Trophoblast cell (in vitro differentiated cells and primary cell): ENCODE measurements at regions not wholly inside any gene's neighbourhood (a gene's known extent, or its start where the extent isn't known, plus 50 kb on each side); places are given as distances from the start of the nearest gene placed in this dataset.

Experiments used
- DNase-seq, 2 donors: peaks; one replicate each; pipeline ENCODE4 v3.0.0-alpha.2; 2016
- H2AFZ ChIP-seq: 2 replicates; pipeline ENCODE4 v1.6.1; 2013; ENCODE audit warnings: low read length, moderate library complexity, mild to moderate bottlenecking; ENCODE audit not compliant: insufficient read depth, poor library complexity
- H2AK5ac ChIP-seq: 2 replicates; pipeline ENCODE4 v1.6.1; 2013; ENCODE audit warnings: mild to moderate bottlenecking, low read length
- H2BK120ac ChIP-seq: 2 replicates; pipeline ENCODE4 v1.6.1; 2013; ENCODE audit warnings: low read length, mild to moderate bottlenecking, moderate library complexity; ENCODE audit not compliant: insufficient read depth, poor library complexity
- H2BK12ac ChIP-seq: 2 replicates; pipeline ENCODE4 v1.6.1; 2013; ENCODE audit warnings: mild to moderate bottlenecking, low read length, moderate library complexity
- H2BK5ac ChIP-seq: 2 replicates; pipeline ENCODE4 v1.6.1; 2013; ENCODE audit warnings: low read length, low read depth, moderate library complexity, mild to moderate bottlenecking; ENCODE audit not compliant: poor library complexity
- H3K14ac ChIP-seq: 2 replicates; pipeline ENCODE4 v1.6.1; 2013; ENCODE audit warnings: mild to moderate bottlenecking, low read length
- H3K18ac ChIP-seq: 2 replicates; pipeline ENCODE4 v1.6.1; 2013; ENCODE audit warnings: mild to moderate bottlenecking, low read length
- H3K23ac ChIP-seq: 2 replicates; pipeline ENCODE4 v1.6.1; 2013; ENCODE audit warnings: low read length
- H3K27ac ChIP-seq: 2 replicates; pipeline ENCODE4 v1.5.1; 2013; ENCODE audit warnings: low read depth, mild to moderate bottlenecking, inconsistent platforms, low read length, moderate library complexity
- H3K27me3 ChIP-seq: 2 replicates; pipeline ENCODE4 v1.6.1; 2013; ENCODE audit warnings: inconsistent platforms, mild to moderate bottlenecking, low read length, moderate library complexity; ENCODE audit not compliant: insufficient read depth
- H3K36me3 ChIP-seq, 2 experiments: 1 replicate in 1 of 2; 2 replicates in 1 of 2; pipeline ENCODE4 v1.6.1; 2013; ENCODE audit warnings: low read length in 2 of 2, mild to moderate bottlenecking in 2 of 2, moderate library complexity in 1 of 2; ENCODE audit not compliant: insufficient read depth in 2 of 2, control insufficient read depth in 1 of 2
- H3K4ac ChIP-seq: 2 replicates; pipeline ENCODE4 v1.6.1; 2013; ENCODE audit warnings: low read depth, mild to moderate bottlenecking, low read length, moderate library complexity
- H3K4me1 ChIP-seq, 2 experiments: 1 replicate in 1 of 2; 2 replicates in 1 of 2; pipeline ENCODE4 v1.6.1; 2013; ENCODE audit warnings: low read length in 2 of 2, mild to moderate bottlenecking in 2 of 2, moderate library complexity in 1 of 2; ENCODE audit not compliant: insufficient read depth in 2 of 2, control insufficient read depth in 1 of 2
- H3K4me2 ChIP-seq: 2 replicates; pipeline ENCODE4 v1.6.1; 2013; ENCODE audit warnings: inconsistent platforms, mild to moderate bottlenecking, low read length, moderate library complexity
- H3K4me3 ChIP-seq: 2 replicates; pipeline ENCODE4 v1.5.1; 2013; ENCODE audit warnings: mild to moderate bottlenecking, low read depth, low read length, inconsistent platforms
- H3K79me1 ChIP-seq: one replicate; pipeline ENCODE4 v1.6.1; 2013; ENCODE audit warnings: low read length
- H3K79me2 ChIP-seq: 2 replicates; pipeline ENCODE4 v1.6.1; 2013; ENCODE audit warnings: low read length, mild to moderate bottlenecking; ENCODE audit not compliant: control insufficient read depth, insufficient read depth, poor library complexity
- H3K9ac ChIP-seq: 2 replicates; pipeline ENCODE4 v1.6.1; 2013; ENCODE audit warnings: mild to moderate bottlenecking, low read length
- H3K9me3 ChIP-seq: 2 replicates; pipeline ENCODE4 v1.6.1; 2013; ENCODE audit warnings: low read depth, mild to moderate bottlenecking, control low read depth, inconsistent platforms, low read length; ENCODE audit not compliant: insufficient read depth
- H4K12ac ChIP-seq: 2 replicates; pipeline ENCODE4 v1.6.1; 2013; ENCODE audit warnings: low read depth, mild to moderate bottlenecking, low read length, moderate library complexity
- H4K8ac ChIP-seq: 2 replicates; pipeline ENCODE4 v1.6.1; 2013; ENCODE audit warnings: low read depth, mild to moderate bottlenecking, low read length, moderate library complexity
- H4K91ac ChIP-seq: one replicate; pipeline ENCODE4 v1.6.1; 2013; ENCODE audit warnings: low read depth, mild to moderate bottlenecking, low read length, moderate library complexity
- WGBS: extraction: QIAGEN DNeasy Blood & Tissue Kit; methylation state at CpG from one replicate; pipeline ENCODE4 v1.1.7; 2013; ENCODE audit warnings: missing lambda C conversion rate; ENCODE audit not compliant: insufficient read length, insufficient coverage; ENCODE audit errors: extremely low coverage; 5-methylcytosine and 5-hydroxymethylcytosine counted together

GRCh38 chr1:39151267-39151666 is 53.2 kb upstream of the MACF1 start:
- Histone ChIP-seq H3K18ac (no peak overlapping the region), H3K9ac (no peak overlapping the region), H4K12ac (no peak overlapping the region), H3K79me1 (peaks cover 6% of the 10 kb centered on the region), H3K27ac (no peak overlapping the region), H4K91ac (no peak overlapping the region), H4K8ac (no peak overlapping the region), H2BK12ac (no peak overlapping the region), H2BK5ac (no peak overlapping the region), H3K14ac (no peak overlapping the region), H3K79me2 (peaks cover 6% of the 10 kb centered on the region), H3K23ac (no peak overlapping the region), H2AFZ (no peak overlapping the region), H2AK5ac (no peak overlapping the region), H3K4me1 (peaks cover 9 to 19% of the 10 kb centered on the region in 2 experiments), H3K4me3 (no peak overlapping the region), H3K4me2 (no peak overlapping the region), H3K9me3 (no peaks in the 10 kb centered on the region), H2BK120ac (no peak overlapping the region), H3K27me3 (no peaks in the 10 kb centered on the region), H3K4ac (no peak overlapping the region), H3K36me3 (no peaks in the 10 kb centered on the region)
- no peak for DNase-seq
- WGBS, result no CpG with 5 or more reads among the region's 3 CpGs

- DNase-seq, result no peak
- Histone ChIP-seq H2BK12ac (no peak overlapping the region), H3K79me2 (peaks cover 5% of the 10 kb centered on the region), H3K9me3 (no peaks in the 10 kb centered on the region), H2AFZ (no peak overlapping the region), H4K12ac (no peak overlapping the region), H4K91ac (no peak overlapping the region), H3K27me3 (no peaks in the 10 kb centered on the region), H3K9ac (no peak overlapping the region), H3K27ac (no peak overlapping the region), H3K23ac (no peak overlapping the region), H3K79me1 (peaks cover 6% of the 10 kb centered on the region), H3K4me1 (peaks cover 9 to 21% of the 10 kb centered on the region in 2 experiments), H3K36me3 (no peaks in the 10 kb centered on the region), H2AK5ac (no peak overlapping the region), H3K4me3 (no peak overlapping the region), H3K14ac (no peak overlapping the region), H3K18ac (no peak overlapping the region), H4K8ac (no peak overlapping the region), H3K4ac (no peak overlapping the region), H3K4me2 (no peak overlapping the region), H2BK5ac (no peak overlapping the region), H2BK120ac (no peak overlapping the region)
- no CpG with 5 or more reads among the region's 1 CpG for WGBS
Measured at GRCh38 chr1:39152923-39153322, 51.6 kb upstream of the MACF1 start.

- WGBS, result no CpG with 5 or more reads among the region's 2 CpGs
- no peak for DNase-seq
- H3K27ac ChIP-seq, result peak overlapping the region; percentile 85
- peaks cover 15 to 27% of the 10 kb centered on the region in 2 experiments for H3K4me1 ChIP-seq
- no peak overlapping the region for H2BK12ac ChIP-seq
- no peak overlapping the region for H3K4ac ChIP-seq
- H4K12ac ChIP-seq, result no peak overlapping the region
- no peak overlapping the region for H3K9ac ChIP-seq
- H3K14ac ChIP-seq, result no peak overlapping the region
- no peak overlapping the region for H2AFZ ChIP-seq
- H2BK5ac ChIP-seq, result peak overlapping the region; percentile 49
- no peak overlapping the region for H4K91ac ChIP-seq
- H3K9me3 ChIP-seq, result no peaks in the 10 kb centered on the region
- H3K36me3 ChIP-seq, result no peaks in the 10 kb centered on the region
- no peak overlapping the region for H3K18ac ChIP-seq
- no peaks in the 10 kb centered on the region for H3K27me3 ChIP-seq
- no peak overlapping the region for H3K23ac ChIP-seq
- no peak overlapping the region for H3K4me2 ChIP-seq
- peaks cover 9% of the 10 kb centered on the region for H3K79me1 ChIP-seq
- H3K4me3 ChIP-seq, result no peak overlapping the region
- peak overlapping the region; percentile 28 for H2AK5ac ChIP-seq
- peaks cover 5% of the 10 kb centered on the region for H3K79me2 ChIP-seq
- peak overlapping the region; percentile 39 for H2BK120ac ChIP-seq
- no peak overlapping the region for H4K8ac ChIP-seq
Measured at GRCh38 chr1:39153684-39154083, 50.8 kb upstream of the MACF1 start.

- Histone ChIP-seq H2BK120ac (no peak overlapping the region), H3K9ac (no peak overlapping the region), H4K8ac (no peak overlapping the region), H3K18ac (no peak overlapping the region), H3K9me3 (no peaks in the 10 kb centered on the region), H2BK12ac (no peak overlapping the region), H2AK5ac (no peak overlapping the region), H3K27me3 (no peaks in the 10 kb centered on the region), H3K4me3 (no peak overlapping the region), H2BK5ac (peak overlapping the region; percentile 19), H3K14ac (no peak overlapping the region), H3K79me1 (peaks cover 10% of the 10 kb centered on the region), H3K4ac (no peak overlapping the region), H3K36me3 (no peaks in the 10 kb centered on the region), H2AFZ (no peak overlapping the region), H3K27ac (peak overlapping the region; percentile 85), H4K12ac (no peak overlapping the region), H3K4me2 (no peak overlapping the region), H3K23ac (no peak overlapping the region), H4K91ac (no peak overlapping the region), H3K79me2 (peaks cover 2% of the 10 kb centered on the region), H3K4me1 (peaks cover 18 to 29% of the 10 kb centered on the region in 2 experiments)
- peak; percentile 32 to 37 for DNase-seq
- WGBS, result no CpG with 5 or more reads among the region's 6 CpGs
Measured at GRCh38 chr1:39154553-39155421, 49.7 kb upstream of the MACF1 start.
